ENCODE measurements at regions not wholly inside any gene's neighbourhood (a gene's known extent, or its start where the extent isn't known, plus 50 kb on each side); places are given as distances from the start of the nearest gene placed in this dataset.
"Not testable (repeated sequence)": the region's sequence is repeated elsewhere in the genome, so short reads cannot be mapped to it uniquely, and the experiment has no call there.

DNA sequence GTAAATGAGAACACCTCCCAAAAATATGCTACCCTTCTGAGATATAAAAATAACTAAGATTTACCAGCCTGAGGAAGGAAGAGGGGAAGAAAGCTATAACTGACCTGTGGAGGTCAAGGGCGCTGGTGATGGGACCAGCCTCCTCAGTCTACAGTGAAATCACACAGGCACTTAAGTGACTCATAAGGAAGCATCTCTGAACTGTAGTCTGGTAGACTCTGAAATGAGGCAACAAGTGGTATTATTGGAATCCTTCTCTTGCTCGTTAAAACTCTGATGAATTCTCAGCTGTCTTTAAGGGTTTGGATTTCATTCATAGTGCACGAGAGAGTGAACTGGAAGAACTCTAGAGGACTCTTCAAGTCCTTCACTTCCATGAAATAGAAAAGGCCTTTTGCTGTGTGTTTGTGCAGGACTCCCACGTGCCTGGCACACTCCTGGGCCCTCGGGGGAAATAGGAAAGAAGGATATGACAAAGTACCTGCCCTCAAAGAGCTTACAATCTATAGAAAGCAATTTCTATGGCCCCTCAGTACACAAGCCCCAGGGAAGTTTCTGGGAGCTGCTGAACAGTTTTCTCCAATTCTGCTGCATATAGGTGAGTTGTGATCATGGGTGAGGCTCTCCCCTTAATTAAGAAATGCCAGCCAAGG lies 231.8 kb upstream of the RREB1 start:
- no peak for TF ChIP-seq CTCF (conservative IDR thresholded peaks at IDR 0.05; ENCODE audit: low read length)
- peak; percentile 86 for DNase-seq (ENCODE audit: low read depth)
- no peak overlapping the region for H3K4me3 ChIP-seq (ENCODE audit: low read length)

DNA sequence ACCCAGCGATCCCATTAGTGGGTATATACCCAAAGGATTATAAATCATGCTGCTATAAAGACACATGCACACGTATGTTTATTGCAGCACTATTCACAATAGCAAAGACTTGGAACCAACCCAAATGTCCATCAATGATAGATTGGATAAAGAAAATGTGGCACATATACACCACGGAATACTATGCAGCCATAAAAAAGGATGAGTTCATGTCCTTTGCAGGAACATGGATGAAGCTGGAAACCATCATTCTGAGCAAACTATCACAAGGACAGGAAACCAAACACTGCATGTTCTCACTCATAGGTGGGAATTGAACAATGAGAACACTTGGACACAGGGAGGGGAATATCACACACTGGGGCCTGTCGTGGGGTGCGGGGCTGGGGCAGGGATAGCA lies 230.0 kb upstream of the RREB1 start:
- H3K4me3 ChIP-seq (ENCODE audit: low read length); DNase-seq (ENCODE audit: low read depth): not testable (repeated sequence)

DNA sequence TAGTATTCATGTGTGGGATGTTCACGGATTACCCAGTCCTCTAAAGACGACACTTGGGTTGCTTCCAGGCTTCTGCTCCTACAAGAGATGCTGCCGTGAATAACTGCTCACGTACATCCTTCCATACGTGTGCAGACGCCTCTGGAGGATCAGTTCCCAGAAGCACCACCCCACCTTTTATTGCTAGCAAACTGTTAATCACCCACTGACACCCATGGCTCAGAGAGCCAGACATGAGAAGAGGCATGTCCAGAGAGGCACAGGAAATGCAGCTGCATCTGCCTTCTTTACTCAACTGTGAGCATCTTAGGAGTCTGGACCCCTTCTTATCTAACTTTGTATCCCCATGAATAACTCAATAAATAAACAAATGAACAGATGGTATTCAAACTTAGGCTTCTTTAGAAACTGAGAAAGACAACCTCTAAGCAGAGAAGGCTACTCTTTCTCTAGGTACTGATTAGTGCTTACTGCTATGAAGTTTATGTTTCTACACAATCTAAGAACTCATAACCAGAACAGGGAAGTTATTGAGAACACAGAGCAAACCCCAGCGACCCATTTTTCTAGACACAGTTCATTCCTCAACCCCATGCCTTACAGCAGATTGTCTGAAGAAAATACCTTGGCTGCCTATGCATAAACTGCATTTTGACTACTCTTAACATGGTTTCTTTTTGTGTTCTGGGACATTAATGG lies 228.7 kb upstream of the RREB1 start:
- H3K4me3 ChIP-seq (ENCODE audit: low read length) = no peak overlapping the region
- no peak for DNase-seq (ENCODE audit: low read depth)
- TF ChIP-seq CTCF (conservative IDR thresholded peaks at IDR 0.05; ENCODE audit: low read length) = no peak

- H3K4me3 ChIP-seq (ENCODE audit: low read length) = not testable (repeated sequence)
- DNase-seq (ENCODE audit: low read depth) = peak; percentile 30
Measured at GRCh38 chr6:6879586-6879974, 228.2 kb upstream of the RREB1 start.

- DNase-seq (ENCODE audit: low read depth) = no peak
- no peak for TF ChIP-seq CTCF (conservative IDR thresholded peaks at IDR 0.05; ENCODE audit: low read length)
- H3K4me3 ChIP-seq (ENCODE audit: low read length) = no peak overlapping the region
Measured at GRCh38 chr6:6880745-6881437, 226.9 kb upstream of the RREB1 start.

- no peak for DNase-seq (ENCODE audit: low read depth)
- no peak for TF ChIP-seq CTCF (conservative IDR thresholded peaks at IDR 0.05; ENCODE audit: low read length)
- H3K4me3 ChIP-seq (ENCODE audit: low read length) = no peak overlapping the region
Measured at GRCh38 chr6:6881438-6882225, 226.1 kb upstream of the RREB1 start.

GRCh38 chr6:6882592-6882991 lies 225.2 kb upstream of the RREB1 start:
- TF ChIP-seq CTCF (conservative IDR thresholded peaks at IDR 0.05; ENCODE audit: low read length) = no peak
- DNase-seq (ENCODE audit: low read depth) = no peak
- H3K4me3 ChIP-seq (ENCODE audit: low read length) = no peak overlapping the region

All from AG10803 (cell line).